Activated effector memory CD4-positive, alpha-beta T cell treated with anti-CD3 and anti-CD28 coated beads, Interleukin-2, amount 50 U/mL, for 16 hours (primary cell): ENCODE measurements at regions not wholly inside any gene's neighbourhood (a gene's known extent, or its start where the extent isn't known, plus 50 kb on each side); places are given as distances from the start of the nearest gene placed in this dataset.
"Not testable (repeated sequence)": the region's sequence is repeated elsewhere in the genome, so short reads cannot be mapped to it uniquely, and the experiment has no call there.

Source experiments
- DNase-seq: peaks from one replicate; pipeline ENCODE4 v3.0.0-alpha.2; 2020

- no peak for DNase-seq
Measured at GRCh38 chr11:70551351-70552166, 153.2 kb downstream of the CTTN start.

GRCh38 chr11:70552167-70553150, 154.1 kb downstream of the CTTN start:
- no peak for DNase-seq

DNA sequence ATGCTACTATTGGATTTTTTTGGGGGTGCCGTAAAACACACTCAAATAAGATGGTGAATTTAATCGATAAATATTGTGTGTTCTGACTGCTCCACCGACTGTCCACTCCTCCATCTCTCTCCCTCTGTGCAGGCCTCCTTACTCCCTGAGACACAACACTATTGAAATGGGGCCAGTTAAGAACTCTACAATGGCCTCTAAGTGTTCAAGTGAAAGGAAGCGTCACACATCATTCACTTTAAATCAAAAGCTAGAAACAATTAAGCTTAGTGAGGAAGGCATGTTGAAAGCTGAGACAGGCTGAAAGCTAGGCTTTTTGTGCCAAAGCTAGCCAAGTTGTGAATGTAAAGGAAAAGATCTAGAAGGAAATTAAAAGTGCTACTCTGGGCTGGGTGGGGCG, 156.7 kb downstream of the CTTN start:
- no peak for DNase-seq

DNA sequence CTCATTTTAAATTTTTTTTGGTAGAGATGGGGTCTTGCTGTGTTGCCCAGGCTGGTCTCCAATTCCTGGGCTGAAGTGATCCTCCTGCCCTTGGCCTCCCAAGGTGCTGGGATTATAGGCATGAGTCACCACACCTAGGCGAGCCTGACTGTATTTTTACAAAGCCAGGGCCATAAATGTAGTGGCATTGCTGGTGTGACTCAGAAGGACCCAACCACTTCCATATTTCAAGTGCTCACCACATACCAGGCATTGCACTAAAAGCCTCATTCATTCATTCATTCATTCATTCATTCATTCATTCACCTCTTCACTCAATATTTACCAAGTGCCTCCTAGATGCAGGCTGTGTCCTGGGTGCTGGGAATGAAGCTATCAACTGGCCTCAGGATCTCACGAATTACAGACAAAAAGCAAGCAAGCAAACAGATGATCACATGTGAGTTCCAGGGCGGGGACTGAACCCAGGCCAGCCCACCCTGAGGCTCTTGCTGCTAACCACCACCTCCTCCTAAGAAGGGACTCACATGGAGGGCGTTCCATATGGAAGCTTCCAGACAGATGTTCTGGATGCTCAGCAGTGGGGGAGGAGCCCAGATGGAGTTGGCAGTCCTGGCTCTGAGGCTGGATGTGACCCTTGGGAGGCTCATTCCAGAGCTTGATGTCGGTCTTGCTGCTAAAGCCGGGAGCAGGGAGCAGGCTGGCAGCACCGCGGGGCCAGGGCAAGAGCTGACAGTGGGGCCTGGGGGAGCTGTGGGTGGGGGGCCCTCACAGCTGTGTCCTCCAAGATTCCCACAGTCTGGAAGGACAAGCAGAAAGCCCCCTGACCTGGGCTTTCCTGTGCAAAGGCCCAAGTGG, 158.8 kb downstream of the CTTN start:
- no peak for DNase-seq

DNA sequence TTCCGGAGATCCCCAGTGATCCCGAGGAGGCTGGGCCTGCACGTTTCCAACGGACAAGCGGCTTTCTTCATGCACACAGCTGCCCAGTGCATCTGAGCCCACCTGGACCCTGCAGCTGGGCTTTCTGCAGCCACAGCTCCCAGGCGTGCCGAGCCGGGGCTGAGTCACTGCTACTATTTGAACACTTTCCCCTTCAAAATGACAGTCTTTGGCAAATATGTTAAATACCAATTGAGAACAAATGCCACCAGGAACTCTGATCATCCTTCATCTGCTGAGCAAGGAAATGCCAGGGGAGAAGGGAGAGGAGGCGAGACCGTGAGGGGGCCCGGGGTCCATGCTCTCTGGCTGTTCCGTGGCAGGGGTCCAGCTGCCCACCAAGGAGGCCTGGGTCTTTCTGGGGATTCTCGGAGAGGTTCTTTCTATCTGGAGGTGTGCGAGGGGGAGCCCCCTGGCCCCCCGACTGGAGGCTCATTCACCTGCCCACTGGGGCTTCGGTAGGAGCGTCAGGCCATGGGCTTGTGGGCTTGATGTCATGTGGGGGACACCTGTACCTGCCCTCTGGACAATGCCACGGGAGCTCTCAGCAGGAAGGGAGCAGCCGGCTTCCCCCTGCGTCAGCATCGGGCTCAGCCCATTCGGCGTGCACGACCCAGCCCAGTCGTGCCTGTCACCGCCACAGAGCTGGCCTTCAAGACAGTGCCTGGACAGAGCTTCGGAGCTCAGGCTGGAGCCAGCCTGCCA, 159.6 kb downstream of the CTTN start:
- no peak for DNase-seq

GRCh38 chr11:70558681-70559080, 160.4 kb downstream of the CTTN start:
- DNase-seq: no peak

DNA sequence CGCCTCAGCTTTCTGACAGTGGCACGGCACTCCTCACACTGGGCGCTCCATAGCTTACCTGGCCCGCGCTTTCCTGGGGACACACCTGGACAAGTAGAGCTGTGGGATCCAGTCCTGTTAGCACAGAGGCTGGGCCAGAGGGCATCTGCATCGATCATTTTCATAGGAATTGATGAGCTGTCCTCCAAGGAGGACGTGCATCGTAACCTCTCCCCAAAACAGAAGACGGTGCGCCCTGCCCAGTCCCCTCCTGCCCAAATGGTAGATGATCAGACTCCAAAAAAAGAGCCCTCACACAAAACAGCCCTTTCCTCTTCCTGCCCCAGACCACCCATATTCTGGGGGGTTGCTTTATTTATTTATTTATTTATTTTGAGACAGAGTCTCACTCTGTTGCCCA, 161.2 kb downstream of the CTTN start:
- DNase-seq: no peak

DNA sequence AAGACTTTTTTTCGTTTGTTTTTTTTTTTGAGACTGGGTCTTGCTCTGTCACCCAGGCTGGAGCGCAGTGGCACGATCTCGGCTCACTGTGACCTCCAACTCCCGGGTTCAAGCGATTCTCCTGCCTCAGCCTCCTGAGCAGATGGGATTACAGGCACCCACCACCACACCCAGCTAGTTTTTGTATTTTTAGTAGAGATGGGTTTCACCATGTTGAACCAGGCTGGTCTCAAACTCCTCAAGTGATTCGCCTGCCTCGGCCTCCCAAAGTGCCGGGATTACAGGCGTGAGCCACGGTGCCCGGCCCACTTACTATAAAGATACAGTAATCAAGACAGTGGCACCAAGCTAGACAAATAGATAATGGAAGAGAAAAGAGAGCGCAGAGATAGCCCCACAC, 162.3 kb downstream of the CTTN start:
- DNase-seq: not testable (repeated sequence)

GRCh38 chr11:70566768-70567530, 168.6 kb downstream of the CTTN start:
- DNase-seq: no peak

DNA sequence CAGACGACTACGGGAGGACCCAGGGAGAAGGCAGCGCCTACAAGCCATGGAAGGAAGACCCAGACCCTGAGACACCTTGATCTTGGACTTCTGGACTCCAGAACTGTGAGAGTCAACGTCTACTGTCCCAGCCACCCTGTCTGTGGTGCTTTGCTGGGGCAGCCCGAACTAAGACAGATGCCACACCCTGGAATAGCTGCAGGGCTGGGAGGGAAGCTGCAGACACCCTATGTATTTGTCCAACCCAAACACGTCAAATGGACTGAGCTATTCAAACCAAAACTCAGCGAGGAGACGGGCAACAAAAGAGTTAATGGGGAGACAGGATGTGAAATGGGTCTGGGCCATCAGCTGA, 169.3 kb downstream of the CTTN start:
- no peak for DNase-seq

GRCh38 chr11:70568035-70568813, 169.9 kb downstream of the CTTN start:
- DNase-seq: no peak

GRCh38 chr11:70568814-70569617, 170.7 kb downstream of the CTTN start:
- DNase-seq: no peak

- no peak for DNase-seq
Measured at GRCh38 chr11:70569618-70569890, 171.2 kb downstream of the CTTN start.

GRCh38 chr11:70569996-70570692, 171.8 kb downstream of the CTTN start:
- DNase-seq: no peak

GRCh38 chr11:70570693-70571395, 172.5 kb downstream of the CTTN start:
- no peak for DNase-seq

- no peak for DNase-seq
Measured at GRCh38 chr11:70572974-70573260, 174.6 kb downstream of the CTTN start.

DNA sequence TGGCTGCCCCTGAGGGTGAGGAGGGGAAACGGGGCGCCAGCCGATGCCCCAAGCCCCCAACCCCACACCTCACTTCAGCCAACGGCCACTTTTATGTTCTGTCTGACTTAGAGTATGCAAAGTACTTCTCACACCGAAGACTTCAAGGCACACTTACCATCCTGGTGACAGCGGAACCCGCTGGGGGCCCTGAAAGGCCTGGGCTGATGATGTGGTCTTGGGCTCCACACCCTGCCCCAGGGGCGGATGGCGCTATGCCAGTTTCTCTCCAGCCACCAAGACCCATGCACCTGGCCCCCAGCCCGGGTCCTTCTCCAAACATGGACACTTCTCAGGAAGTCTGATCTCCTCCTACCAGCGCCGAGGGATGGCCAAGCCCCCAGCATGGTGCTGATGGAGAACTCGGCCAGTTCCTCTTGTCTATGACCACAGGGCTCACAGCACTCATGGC, 175.4 kb downstream of the CTTN start:
- DNase-seq: no peak

GRCh38 chr11:70574725-70575347, 176.5 kb downstream of the CTTN start:
- no peak for DNase-seq
